Liver (tissue), 3 donors: ENCODE measurements at regions not wholly inside any gene's neighbourhood (a gene's known extent, or its start where the extent isn't known, plus 50 kb on each side); places are given as distances from the start of the nearest gene placed in this dataset.

Experiments used
- CTCF ChIP-seq: fragments of 150-350 bp; IDR thresholded peaks from 2 replicates; pipeline ENCODE4 v1.5.1; 2017; ENCODE audit warnings: improper control_type of control experiment, low read depth, low read length; ENCODE audit not compliant: missing input control
- EGR1 ChIP-seq, 2 donors: IDR thresholded peaks; 2 replicates each; pipeline ENCODE4 v1.6.1; 2016 to 2018; ENCODE audit warnings: antibody characterized with exemption in 2 of 2, low read depth in 2 of 2
- GABPA ChIP-seq, 2 donors: IDR thresholded peaks in 1 of 2; conservative IDR thresholded peaks in 1 of 2; 2 replicates each; pipeline ENCODE4 v1.6.1; 2016; ENCODE audit warnings: antibody characterized with exemption in 2 of 2, mild to moderate bottlenecking in 1 of 2, moderate library complexity in 1 of 2
- HNF4A ChIP-seq, 2 donors: conservative IDR thresholded peaks; 2 replicates each; pipeline ENCODE4 v1.6.1; 2016; ENCODE audit warnings: antibody characterized with exemption in 2 of 2, mild to moderate bottlenecking in 2 of 2
- JUND ChIP-seq, 2 donors: IDR thresholded peaks; 2 replicates each; pipeline ENCODE4 v1.6.1; 2016; ENCODE audit warnings: antibody characterized with exemption in 2 of 2
- MAX ChIP-seq: IDR thresholded peaks from 2 replicates; pipeline ENCODE4 v1.6.1; 2016; ENCODE audit warnings: antibody characterized with exemption
- RAD21 ChIP-seq, 2 donors: IDR thresholded peaks; 2 replicates each; pipeline ENCODE4 v1.6.1; 2016; ENCODE audit warnings: antibody characterized with exemption in 2 of 2, mild to moderate bottlenecking in 2 of 2
- REST ChIP-seq: IDR thresholded peaks from 2 replicates; pipeline ENCODE4 v1.6.1; 2016; ENCODE audit warnings: antibody characterized with exemption, mild to moderate bottlenecking
- RXRA ChIP-seq, 2 donors: IDR thresholded peaks; 2 replicates each; pipeline ENCODE4 v1.6.1; 2017 to 2018; ENCODE audit warnings: antibody characterized with exemption in 2 of 2, mild to moderate bottlenecking in 1 of 2
- SP1 ChIP-seq: IDR thresholded peaks from 2 replicates; pipeline ENCODE4 v1.6.1; 2018; ENCODE audit warnings: antibody characterized with exemption, mild to moderate bottlenecking
- TAF1 ChIP-seq: conservative IDR thresholded peaks from 2 replicates; pipeline ENCODE4 v1.6.1; 2016; ENCODE audit warnings: antibody characterized with exemption, mild to moderate bottlenecking
- YY1 ChIP-seq: IDR thresholded peaks from 2 replicates; pipeline ENCODE4 v1.6.1; 2016; ENCODE audit warnings: antibody characterized with exemption, mild to moderate bottlenecking
- ZBTB33 ChIP-seq: IDR thresholded peaks from 2 replicates; pipeline ENCODE4 v1.6.1; 2016; ENCODE audit warnings: antibody characterized with exemption
- donor health status: healthy.
- donor health status: healthy.

- TF ChIP-seq CTCF (no peak), SP1 (no peak), RAD21 (IDR thresholded peaks at IDR 0.05) (no peak), REST (no peak), TAF1 (no peak), GABPA (IDR thresholded peaks at IDR 0.05 in 1 of 2, conservative IDR thresholded peaks at IDR 0.05 in 1 of 2) (no peak), YY1 (no peak), EGR1 (IDR thresholded peaks at IDR 0.05; ENCODE audit: low read depth in 2 of 2) (no peak), HNF4A (conservative IDR thresholded peaks at IDR 0.05) (no peak), JUND (IDR thresholded peaks at IDR 0.05) (no peak), MAX (no peak), RXRA (IDR thresholded peaks at IDR 0.05) (no peak), ZBTB33 (no peak)
Measured at GRCh38 chr6:1197309-1197708, 114.6 kb upstream of the FOXQ1 start.
